Suprapubic skin (tissue), 4 donors: ENCODE measurements at regions not wholly inside any gene's neighbourhood (a gene's known extent, or its start where the extent isn't known, plus 50 kb on each side); places are given as distances from the start of the nearest gene placed in this dataset.

ENCODE experiments used
- DNase-seq, 2 donors: peaks; one replicate each; pipeline ENCODE4 v3.0.0-alpha.2; 2019; ENCODE audit warnings: low spot score in 2 of 2
- H3K27ac ChIP-seq: fragments of 200-600 bp; sonication (generic); one replicate; pipeline ENCODE4 v1.5.1; 2019
- H3K27me3 ChIP-seq: fragments of 200-600 bp; sonication (generic); one replicate; pipeline ENCODE4 v1.5.1; 2019
- H3K36me3 ChIP-seq: fragments of 200-600 bp; sonication (generic); one replicate; pipeline ENCODE4 v1.5.1; 2019
- H3K4me1 ChIP-seq: fragments of 200-600 bp; sonication (generic); one replicate; pipeline ENCODE4 v1.5.1; 2019
- H3K4me3 ChIP-seq: fragments of 200-600 bp; sonication (generic); one replicate; pipeline ENCODE4 v1.5.1; 2019; ENCODE audit warnings: mild to moderate bottlenecking
- H3K9me3 ChIP-seq: fragments of 200-600 bp; sonication (generic); one replicate; pipeline ENCODE4 v1.5.1; 2019
- EP300 ChIP-seq: sonication (generic); formaldehyde crosslinking; IDR thresholded peaks from one replicate; pipeline ENCODE4 v1.6.1; 2017; ENCODE audit warnings: antibody characterized with exemption
- POLR2A ChIP-seq, 2 donors: fragments of 450-650 bp; IDR thresholded peaks; one replicate each; pipeline ENCODE4 v1.6.1; 2017; ENCODE audit warnings: antibody characterized with exemption in 2 of 2, mild to moderate bottlenecking in 2 of 2, moderate library complexity in 2 of 2
- POLR2AphosphoS5 ChIP-seq, 3 donors: sonication (generic); formaldehyde crosslinking; IDR thresholded peaks; one replicate each; pipeline ENCODE4 v1.6.1; 2017; ENCODE audit warnings: antibody characterized with exemption in 3 of 3
- WGBS: methylation state at CpG from one replicate; pipeline ENCODE4 v1.1.5; 2018; 5-methylcytosine and 5-hydroxymethylcytosine counted together
- TF ChIP-seq, protein P1 (sequence below), 2 donors: fragments of 200-600 bp in 1 of 2; fragments of 450-650 bp in 1 of 2; sonication (generic) in 1 of 2; IDR thresholded peaks; one replicate each; pipeline ENCODE4 v1.5.1; 2016 to 2019; ENCODE audit warnings: antibody characterized with exemption in 2 of 2, mild to moderate bottlenecking in 1 of 2, moderate library complexity in 1 of 2

DNA sequence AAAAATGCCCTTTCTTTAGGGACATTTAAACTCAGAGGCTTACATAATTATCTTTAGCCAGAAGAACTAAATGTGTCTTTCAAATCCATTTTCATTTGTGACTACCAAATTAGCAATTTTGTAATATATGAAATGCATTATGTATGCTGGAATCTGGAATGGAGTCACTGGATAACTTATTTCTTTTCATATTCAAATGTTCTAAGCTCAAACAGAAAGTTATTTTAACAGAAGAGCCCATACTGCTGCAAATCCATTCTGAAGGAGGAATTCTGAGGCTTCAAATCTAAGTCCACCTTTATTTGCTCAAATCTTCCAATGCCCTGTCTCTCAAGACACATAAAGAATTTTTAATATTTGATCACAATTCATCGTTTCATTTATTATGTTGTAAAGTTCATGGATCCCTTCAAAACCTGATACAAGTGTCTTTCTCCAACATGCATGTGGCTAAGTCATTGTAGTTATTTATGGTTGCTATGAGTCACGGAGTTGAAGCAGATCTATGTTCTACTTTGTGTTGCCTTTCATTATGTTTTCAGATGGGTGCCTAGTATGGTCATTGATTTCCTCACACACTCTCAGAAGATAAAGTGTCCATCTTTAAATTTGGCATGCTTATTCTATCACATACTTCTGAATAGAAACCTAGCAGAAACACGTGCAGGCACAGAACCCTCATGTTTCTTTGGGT is 214.8 kb upstream of the GCFC2 start:
- 73% methylated on average over 3 of the region's 3 CpGs for WGBS
- H3K4me3 ChIP-seq: no peak overlapping the region
- no peak for DNase-seq
- H3K27ac ChIP-seq: no peak overlapping the region
- no peaks in the 10 kb centered on the region for H3K27me3 ChIP-seq
- TF ChIP-seq POLR2AphosphoS5 (IDR thresholded peaks at IDR 0.05) (no peak), POLR2A (IDR thresholded peaks at IDR 0.05) (no peak), EP300 (no peak)
- TF ChIP-seq, protein P1, sequence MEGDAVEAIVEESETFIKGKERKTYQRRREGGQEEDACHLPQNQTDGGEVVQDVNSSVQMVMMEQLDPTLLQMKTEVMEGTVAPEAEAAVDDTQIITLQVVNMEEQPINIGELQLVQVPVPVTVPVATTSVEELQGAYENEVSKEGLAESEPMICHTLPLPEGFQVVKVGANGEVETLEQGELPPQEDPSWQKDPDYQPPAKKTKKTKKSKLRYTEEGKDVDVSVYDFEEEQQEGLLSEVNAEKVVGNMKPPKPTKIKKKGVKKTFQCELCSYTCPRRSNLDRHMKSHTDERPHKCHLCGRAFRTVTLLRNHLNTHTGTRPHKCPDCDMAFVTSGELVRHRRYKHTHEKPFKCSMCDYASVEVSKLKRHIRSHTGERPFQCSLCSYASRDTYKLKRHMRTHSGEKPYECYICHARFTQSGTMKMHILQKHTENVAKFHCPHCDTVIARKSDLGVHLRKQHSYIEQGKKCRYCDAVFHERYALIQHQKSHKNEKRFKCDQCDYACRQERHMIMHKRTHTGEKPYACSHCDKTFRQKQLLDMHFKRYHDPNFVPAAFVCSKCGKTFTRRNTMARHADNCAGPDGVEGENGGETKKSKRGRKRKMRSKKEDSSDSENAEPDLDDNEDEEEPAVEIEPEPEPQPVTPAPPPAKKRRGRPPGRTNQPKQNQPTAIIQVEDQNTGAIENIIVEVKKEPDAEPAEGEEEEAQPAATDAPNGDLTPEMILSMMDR (IDR thresholded peaks at IDR 0.05): no peak
- H3K36me3 ChIP-seq: no peaks in the 10 kb centered on the region
- H3K4me1 ChIP-seq: no peaks in the 10 kb centered on the region
- H3K9me3 ChIP-seq: no peaks in the 10 kb centered on the region

DNA sequence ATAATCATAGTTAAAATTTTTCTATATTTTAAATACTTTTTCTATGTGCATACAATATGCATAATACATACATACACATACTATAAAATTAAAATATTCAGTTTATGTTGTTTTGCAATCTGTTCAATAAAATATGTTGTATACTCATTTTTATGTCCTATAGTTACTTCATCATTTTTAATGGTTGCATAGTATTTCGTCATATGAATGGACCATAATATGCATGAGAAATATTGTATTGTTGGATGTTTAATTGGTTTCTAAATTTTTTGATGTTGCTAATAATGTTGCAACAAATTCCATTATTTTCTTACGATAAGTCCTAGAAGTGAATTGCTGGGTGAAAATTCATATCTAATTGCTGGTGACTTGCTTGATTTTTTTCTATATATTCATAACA is 211.5 kb upstream of the GCFC2 start:
- no peak for DNase-seq
- no peak overlapping the region for H3K27ac ChIP-seq
- H3K4me3 ChIP-seq: no peak overlapping the region
- no peaks in the 10 kb centered on the region for H3K4me1 ChIP-seq
- WGBS: 64% methylated on average over 2 of the region's 2 CpGs
- no peaks in the 10 kb centered on the region for H3K9me3 ChIP-seq
- H3K27me3 ChIP-seq: no peaks in the 10 kb centered on the region
- TF ChIP-seq, protein P1 (IDR thresholded peaks at IDR 0.05): no peak
- TF ChIP-seq EP300 (no peak), POLR2A (IDR thresholded peaks at IDR 0.05) (no peak), POLR2AphosphoS5 (IDR thresholded peaks at IDR 0.05) (no peak)
- no peaks in the 10 kb centered on the region for H3K36me3 ChIP-seq

DNA sequence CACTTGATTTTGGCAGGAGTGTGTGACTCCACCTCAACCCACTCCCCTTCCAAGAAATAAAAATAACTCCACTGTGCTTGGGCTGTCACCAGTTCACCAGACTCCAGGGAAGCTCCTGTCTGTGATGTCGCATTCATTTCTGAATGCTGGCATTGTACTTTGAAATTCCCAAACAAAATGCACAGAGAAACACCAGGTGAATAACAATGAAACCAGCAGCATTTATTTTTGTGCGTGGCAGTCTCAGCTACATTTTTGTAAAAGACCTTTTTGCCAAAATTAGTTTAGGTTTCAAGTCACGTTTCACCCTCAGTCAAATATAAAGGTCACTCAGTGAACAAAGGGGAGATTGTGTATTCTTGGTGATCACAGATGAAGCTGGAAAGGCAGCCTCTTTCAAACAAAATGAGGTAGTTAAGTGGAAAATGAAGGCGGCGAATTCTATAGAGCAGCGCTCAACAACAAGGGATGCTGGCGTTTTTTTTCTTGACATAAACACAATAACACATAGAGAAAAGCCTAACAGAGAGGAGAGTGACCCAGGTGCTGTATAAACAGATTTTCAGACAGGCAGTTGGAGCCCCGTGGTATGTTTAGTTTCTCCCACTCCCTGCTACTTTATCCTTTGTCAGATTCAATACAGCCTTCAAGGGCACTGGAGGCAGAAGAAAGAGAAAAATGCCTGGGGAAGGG is 210.3 kb upstream of the GCFC2 start:
- Histone ChIP-seq H3K36me3 (no peaks in the 10 kb centered on the region), H3K27me3 (no peaks in the 10 kb centered on the region), H3K27ac (no peak overlapping the region), H3K4me3 (no peak overlapping the region), H3K9me3 (no peaks in the 10 kb centered on the region), H3K4me1 (no peaks in the 10 kb centered on the region)
- WGBS: 46% methylated on average over 8 of the region's 8 CpGs
- no peak for DNase-seq
- TF ChIP-seq POLR2A (IDR thresholded peaks at IDR 0.05): no peak
- TF ChIP-seq, protein P1 (IDR thresholded peaks at IDR 0.05): no peak
- TF ChIP-seq POLR2AphosphoS5 (IDR thresholded peaks at IDR 0.05): no peak
- no peak for TF ChIP-seq EP300

DNA sequence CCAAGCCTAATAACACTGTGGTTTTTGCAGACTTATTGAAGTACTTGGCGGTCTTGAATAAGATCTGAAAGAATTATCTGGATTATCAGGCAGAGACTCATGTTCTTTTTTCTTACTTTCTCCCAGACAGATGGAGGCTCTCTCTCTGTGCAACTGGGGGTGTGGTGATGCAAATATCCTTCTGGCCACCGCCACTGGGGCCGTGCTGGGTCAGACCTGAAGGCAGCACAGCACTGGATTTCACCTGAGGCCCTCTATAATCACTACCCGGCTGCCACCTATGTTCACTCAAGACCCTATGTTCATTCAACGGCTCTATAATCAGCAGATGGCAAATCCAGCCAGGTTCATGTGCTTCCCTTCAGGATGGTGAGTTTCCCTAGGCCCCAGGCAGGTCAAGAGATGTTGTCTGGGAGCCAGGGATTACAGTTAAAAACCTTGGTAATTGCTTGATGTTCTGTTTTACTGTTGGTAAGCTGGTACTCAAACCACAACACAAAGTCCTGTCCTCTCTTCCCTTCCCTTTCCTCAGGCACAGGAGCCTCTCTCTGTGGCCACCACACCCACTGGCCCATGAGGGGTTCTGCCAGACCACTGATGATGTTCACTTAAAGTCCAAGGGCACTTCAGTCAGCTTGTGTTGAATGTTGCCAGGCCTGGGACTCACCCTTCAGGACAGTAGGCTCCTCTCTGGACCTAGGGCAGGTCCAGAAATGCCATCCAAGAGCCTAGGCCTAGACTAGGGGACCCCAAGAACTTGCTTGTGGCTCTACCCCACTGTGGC is 205.3 kb upstream of the GCFC2 start:
- Histone ChIP-seq H3K4me3 (no peak overlapping the region), H3K4me1 (no peaks in the 10 kb centered on the region), H3K9me3 (no peaks in the 10 kb centered on the region), H3K27me3 (no peaks in the 10 kb centered on the region), H3K27ac (no peak overlapping the region), H3K36me3 (no peaks in the 10 kb centered on the region)
- WGBS: 73% methylated on average over 5 of the region's 5 CpGs
- no peak for TF ChIP-seq EP300
- TF ChIP-seq, protein P1 (IDR thresholded peaks at IDR 0.05): no peak
- TF ChIP-seq POLR2AphosphoS5 (IDR thresholded peaks at IDR 0.05): no peak
- TF ChIP-seq POLR2A (IDR thresholded peaks at IDR 0.05): no peak
- no peak for DNase-seq
